Stimulated activated naive B cell treated with anti-CD40 and anti-IgM and Interleukin-4, amounts not matched to agents 10 μg/mL and 1 μg/mL and 100 μg/mL, for 72 hours (primary cell): ENCODE measurements at regions not wholly inside any gene's neighbourhood (a gene's known extent, or its start where the extent isn't known, plus 50 kb on each side); places are given as distances from the start of the nearest gene placed in this dataset.

Experiments used
- ATAC-seq, 2 donors: fragments of 150-1000 bp; cut with Tn5 transposase; replicated peaks; 2 replicates each; pipeline ENCODE4 v1.10.0; 2021; ENCODE audit warnings: moderate library complexity in 1 of 2
- DNase-seq: peaks from one replicate; pipeline ENCODE4 v3.0.0; 2021
- H3K27ac Mint-ChIP-seq: one replicate; pipeline ENCODE4 v1.8.0; 2022; ENCODE audit warnings: mild to moderate bottlenecking, mixed read lengths
- H3K27me3 Mint-ChIP-seq, 2 donors: one replicate each; pipeline ENCODE4 v1.8.0; 2022; ENCODE audit warnings: mixed read lengths in 2 of 2
- H3K36me3 Mint-ChIP-seq, 2 donors: one replicate each; pipeline ENCODE4 v1.8.0; 2022; ENCODE audit warnings: mixed read lengths in 2 of 2, mild to moderate bottlenecking in 1 of 2
- H3K4me1 Mint-ChIP-seq, 2 donors: one replicate each; pipeline ENCODE4 v1.8.0; 2022; ENCODE audit warnings: mixed read lengths in 2 of 2, mild to moderate bottlenecking in 1 of 2
- H3K4me3 Mint-ChIP-seq, 2 donors: one replicate each; pipeline ENCODE4 v1.8.0; 2022; ENCODE audit warnings: mild to moderate bottlenecking in 2 of 2, mixed read lengths in 2 of 2, moderate library complexity in 1 of 2
- H3K9me3 Mint-ChIP-seq, 2 donors: one replicate each; pipeline ENCODE4 v1.8.0; 2022; ENCODE audit warnings: mixed read lengths in 2 of 2, mild to moderate bottlenecking in 1 of 2

DNA sequence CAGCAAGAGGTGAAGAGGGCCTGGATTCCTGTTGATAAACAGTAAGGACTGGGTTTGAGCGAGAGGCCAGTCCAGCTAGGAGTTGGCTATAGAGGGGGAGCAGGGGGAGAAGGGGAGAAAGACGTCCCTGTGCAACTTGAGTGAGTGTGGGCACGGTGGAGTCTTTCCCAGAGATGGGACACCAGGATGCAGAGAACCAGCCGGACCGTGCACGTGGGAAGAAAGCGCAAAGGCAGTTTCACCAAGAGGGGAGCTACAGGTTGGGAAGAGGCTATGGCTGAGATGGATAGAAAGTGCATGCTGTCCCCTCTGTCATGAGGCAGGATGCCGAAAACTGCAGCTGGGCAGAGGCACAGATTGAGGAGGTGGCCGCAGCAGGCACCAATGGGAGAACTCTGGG is 96.0 kb upstream of the TLE3 start:
- H3K27me3 Mint-ChIP-seq: peaks cover 26 to 60% of the 10 kb centered on the region in 2 donors
- peaks cover 20 to 22% of the 10 kb centered on the region in 2 donors for H3K4me1 Mint-ChIP-seq
- no peak for ATAC-seq
- no peak overlapping the region for H3K27ac Mint-ChIP-seq
- no peak overlapping the region for H3K4me3 Mint-ChIP-seq
- no peak for DNase-seq
- peaks cover 5 to 6% of the 10 kb centered on the region in 2 donors for H3K9me3 Mint-ChIP-seq
- peaks cover 3 to 4% of the 10 kb centered on the region in 2 donors for H3K36me3 Mint-ChIP-seq

DNA sequence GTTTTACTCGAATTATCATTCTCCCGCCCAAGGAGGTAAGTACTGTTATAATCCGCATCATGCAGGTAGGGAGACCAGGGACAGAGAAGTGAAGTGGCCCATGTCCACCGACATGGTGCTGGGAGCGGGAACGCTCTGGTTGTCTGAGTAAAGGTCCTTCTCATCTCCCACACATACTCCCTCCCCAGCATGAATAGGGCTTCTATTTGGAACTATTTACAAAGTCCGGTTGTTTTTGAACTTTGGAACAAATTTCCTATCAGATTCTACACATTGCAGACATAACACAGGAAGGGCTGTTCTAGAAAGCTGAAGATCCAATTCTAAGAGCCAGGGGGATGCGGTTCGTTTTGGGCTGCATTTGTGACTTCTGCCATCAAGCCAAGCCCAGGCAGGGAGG is 94.8 kb upstream of the TLE3 start:
- DNase-seq: no peak
- H3K9me3 Mint-ChIP-seq: peaks cover 5 to 6% of the 10 kb centered on the region in 2 donors
- peaks cover 26 to 64% of the 10 kb centered on the region in 2 donors for H3K27me3 Mint-ChIP-seq
- H3K4me1 Mint-ChIP-seq: peaks cover 9 to 13% of the 10 kb centered on the region in 2 donors
- no peak overlapping the region for H3K27ac Mint-ChIP-seq
- no peak overlapping the region for H3K4me3 Mint-ChIP-seq
- no peak for ATAC-seq
- H3K36me3 Mint-ChIP-seq: peaks cover 3 to 4% of the 10 kb centered on the region in 2 donors

DNA sequence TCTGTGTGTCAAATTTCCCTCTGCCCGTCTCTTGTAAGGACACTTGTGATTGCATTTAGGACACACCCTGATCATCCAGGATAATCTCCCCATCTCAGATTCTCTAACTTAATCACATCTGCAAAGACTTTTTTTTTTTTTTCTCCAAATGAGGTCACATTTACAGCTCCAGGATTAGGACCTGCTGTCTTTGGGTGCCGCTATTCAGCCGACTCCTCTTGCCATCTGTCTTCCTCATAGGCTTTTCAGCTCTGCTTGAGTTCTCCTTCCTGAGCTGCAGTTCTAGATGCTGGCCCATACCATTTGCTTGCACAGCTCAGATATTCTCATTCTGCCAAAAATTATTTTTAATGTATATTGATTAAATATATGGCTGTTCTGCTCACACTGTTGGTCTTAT is 94.3 kb upstream of the TLE3 start:
- DNase-seq (no peak), ATAC-seq (no peak)
- no peak overlapping the region for H3K27ac Mint-ChIP-seq
- H3K4me3 Mint-ChIP-seq: no peak overlapping the region
- peaks cover 5 to 10% of the 10 kb centered on the region in 2 donors for H3K4me1 Mint-ChIP-seq
- H3K27me3 Mint-ChIP-seq: peaks cover 25 to 61% of the 10 kb centered on the region in 2 donors
- peaks cover 3 to 4% of the 10 kb centered on the region in 2 donors for H3K36me3 Mint-ChIP-seq
- H3K9me3 Mint-ChIP-seq: peaks cover 5 to 6% of the 10 kb centered on the region in 2 donors

DNA sequence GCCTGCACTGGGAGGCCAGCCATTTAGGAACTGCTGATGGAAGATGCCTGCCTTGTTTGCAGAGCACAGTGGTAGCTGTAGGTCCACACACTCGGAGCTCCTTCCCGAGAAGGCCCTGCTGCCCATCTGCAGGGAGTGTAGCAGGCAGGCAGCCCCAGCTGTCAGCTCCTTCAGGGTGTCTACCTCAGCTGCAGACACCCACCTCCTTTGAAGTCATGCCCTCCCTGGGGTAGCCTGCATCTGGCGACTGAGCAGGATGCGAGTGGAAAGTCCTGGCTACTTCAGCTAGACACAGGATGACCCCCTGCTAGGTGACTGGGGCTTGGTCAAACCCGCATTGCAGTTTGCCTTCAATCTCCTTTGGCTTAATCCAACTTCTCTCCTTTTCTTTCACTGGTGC is 93.2 kb upstream of the TLE3 start:
- H3K36me3 Mint-ChIP-seq: peaks cover 3 to 4% of the 10 kb centered on the region in 2 donors
- H3K4me1 Mint-ChIP-seq: peaks cover 0 to 12% of the 10 kb centered on the region in 2 donors
- no peak overlapping the region for H3K4me3 Mint-ChIP-seq
- DNase-seq: no peak
- peaks cover 5 to 6% of the 10 kb centered on the region in 2 donors for H3K9me3 Mint-ChIP-seq
- ATAC-seq: no peak
- no peak overlapping the region for H3K27ac Mint-ChIP-seq
- peaks cover 32 to 58% of the 10 kb centered on the region in 2 donors for H3K27me3 Mint-ChIP-seq

DNA sequence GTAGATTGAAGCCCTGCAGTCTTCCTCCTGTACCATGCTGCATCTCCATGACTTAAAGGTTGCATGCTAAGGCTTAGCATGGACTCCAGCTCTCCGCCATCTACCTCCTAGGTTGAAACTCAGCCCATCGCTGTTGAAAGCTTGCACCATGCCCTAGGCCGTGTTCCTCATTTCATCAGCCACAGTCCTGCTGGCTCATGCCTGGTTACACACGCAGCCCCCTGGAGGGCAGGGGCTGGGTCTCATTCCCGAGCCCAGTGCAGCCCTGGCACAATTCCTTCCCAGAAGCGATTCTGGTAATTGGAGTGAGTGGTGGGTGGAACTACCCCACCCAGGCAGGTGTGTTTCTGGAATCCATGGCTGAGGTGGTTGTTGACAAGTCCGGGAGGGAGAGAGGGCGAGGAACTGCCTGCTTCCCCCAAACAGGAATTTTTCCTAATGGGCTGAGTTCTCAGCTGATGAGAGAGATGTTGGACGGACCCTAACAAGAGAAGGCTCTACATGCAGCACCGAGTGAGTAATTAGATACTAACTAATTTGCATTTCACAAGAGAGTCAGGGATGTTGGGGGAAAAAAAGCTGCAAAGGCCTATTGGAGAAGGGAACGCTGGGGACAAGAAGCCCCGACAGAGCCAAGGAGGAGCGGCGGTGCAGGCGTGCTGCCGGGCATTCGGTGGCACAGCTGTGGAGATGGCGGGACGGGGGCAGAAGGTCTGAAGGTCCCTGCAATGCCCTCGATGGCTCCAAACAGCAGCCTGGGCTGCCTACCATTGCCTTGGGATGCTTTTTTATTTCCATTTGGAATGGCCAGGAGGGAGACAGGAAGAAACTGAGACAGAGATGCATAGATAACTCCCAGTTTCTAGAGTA is 92.3 kb upstream of the TLE3 start:
- ATAC-seq (no peak), DNase-seq (no peak)
- no peak overlapping the region for H3K4me3 Mint-ChIP-seq
- H3K9me3 Mint-ChIP-seq: peaks cover 5 to 6% of the 10 kb centered on the region in 2 donors
- no peak overlapping the region for H3K27ac Mint-ChIP-seq
- peaks cover 0 to 7% of the 10 kb centered on the region in 2 donors for H3K4me1 Mint-ChIP-seq
- H3K27me3 Mint-ChIP-seq: peaks cover 37 to 51% of the 10 kb centered on the region in 2 donors
- peaks cover 3 to 4% of the 10 kb centered on the region in 2 donors for H3K36me3 Mint-ChIP-seq

DNA sequence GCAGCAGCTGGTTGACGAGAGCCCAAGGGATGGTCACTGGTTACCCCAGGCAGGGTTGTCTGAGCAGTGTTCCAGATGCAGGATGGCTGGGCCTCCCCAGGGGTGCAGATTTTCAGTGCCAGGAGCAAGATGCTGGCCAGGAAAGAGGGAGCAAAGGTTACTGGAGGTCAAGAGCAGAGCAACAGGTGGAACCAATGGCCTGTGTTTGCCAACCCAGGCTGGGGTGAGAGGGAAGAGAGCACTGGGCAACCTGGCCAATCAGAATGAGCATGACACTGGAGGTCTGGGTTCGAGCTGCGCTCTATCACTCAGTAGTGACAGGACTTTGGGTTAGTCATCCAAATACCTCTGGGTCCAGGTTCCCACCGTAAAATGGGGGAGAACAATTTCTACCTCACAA is 90.6 kb upstream of the TLE3 start:
- H3K36me3 Mint-ChIP-seq: peaks cover 3 to 4% of the 10 kb centered on the region in 2 donors
- no peak overlapping the region for H3K4me3 Mint-ChIP-seq
- H3K9me3 Mint-ChIP-seq: peaks cover 5 to 6% of the 10 kb centered on the region in 2 donors
- H3K4me1 Mint-ChIP-seq: peaks cover 5 to 7% of the 10 kb centered on the region in 2 donors
- no peak overlapping the region for H3K27ac Mint-ChIP-seq
- ATAC-seq: no peak
- peaks cover 26 to 36% of the 10 kb centered on the region in 2 donors for H3K27me3 Mint-ChIP-seq
- DNase-seq: no peak

DNA sequence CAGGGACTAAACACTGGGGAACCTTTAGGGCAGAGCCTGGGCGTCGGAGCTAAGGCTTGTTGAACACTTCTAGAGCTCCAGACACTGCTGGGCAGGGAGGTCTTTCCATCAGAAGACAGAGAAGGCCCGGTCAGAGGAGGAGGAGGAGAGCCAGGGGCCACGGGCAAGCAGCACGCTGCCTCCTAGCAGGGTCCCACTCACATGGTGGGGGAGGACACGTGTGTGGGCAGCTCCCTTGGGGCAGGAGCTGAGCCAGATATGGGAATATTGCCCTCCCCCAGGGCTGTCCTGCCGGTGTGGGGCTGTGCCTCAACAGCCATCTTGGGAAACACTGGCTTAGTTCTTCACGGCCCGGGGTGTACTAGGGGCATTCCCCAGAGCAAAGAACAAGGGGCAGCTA is 89.6 kb upstream of the TLE3 start:
- H3K9me3 Mint-ChIP-seq: peaks cover 5 to 6% of the 10 kb centered on the region in 2 donors
- ATAC-seq (no peak), DNase-seq (no peak)
- peaks cover 5 to 7% of the 10 kb centered on the region in 2 donors for H3K4me1 Mint-ChIP-seq
- H3K36me3 Mint-ChIP-seq: peaks cover 3 to 4% of the 10 kb centered on the region in 2 donors
- H3K27me3 Mint-ChIP-seq: peaks cover 30 to 33% of the 10 kb centered on the region in 2 donors
- no peak overlapping the region for H3K4me3 Mint-ChIP-seq
- H3K27ac Mint-ChIP-seq: no peak overlapping the region

DNA sequence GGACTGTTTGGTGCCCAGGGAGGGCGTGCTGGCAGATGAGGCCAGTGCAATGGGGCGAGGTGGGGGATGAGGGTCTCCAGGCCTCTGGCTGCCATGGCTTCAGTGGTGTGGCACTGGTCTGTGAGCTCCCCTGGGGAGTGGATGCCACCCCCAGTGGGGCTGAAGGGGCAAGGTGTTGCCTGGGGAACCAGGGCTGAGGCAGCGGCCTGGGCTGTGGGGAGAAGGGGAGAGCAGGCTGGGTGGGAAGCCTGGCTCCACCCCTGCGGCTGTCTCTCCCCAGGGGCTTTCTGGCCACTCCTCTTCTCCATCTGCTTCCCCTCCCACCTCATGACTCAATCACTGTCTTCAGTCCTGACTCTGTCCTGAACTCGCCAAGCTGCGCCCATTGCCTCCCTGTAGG is 88.4 kb upstream of the TLE3 start:
- H3K4me3 Mint-ChIP-seq: no peak overlapping the region
- H3K27ac Mint-ChIP-seq: no peak overlapping the region
- H3K27me3 Mint-ChIP-seq: peaks cover 32 to 39% of the 10 kb centered on the region in 2 donors
- DNase-seq: no peak
- H3K9me3 Mint-ChIP-seq: peaks cover 0 to under 1% of the 10 kb centered on the region in 2 donors
- no peaks in the 10 kb centered on the region for H3K36me3 Mint-ChIP-seq
- peaks cover 5 to 7% of the 10 kb centered on the region in 2 donors for H3K4me1 Mint-ChIP-seq
- peak in 1 of 2 donors; percentile 36 for ATAC-seq

DNA sequence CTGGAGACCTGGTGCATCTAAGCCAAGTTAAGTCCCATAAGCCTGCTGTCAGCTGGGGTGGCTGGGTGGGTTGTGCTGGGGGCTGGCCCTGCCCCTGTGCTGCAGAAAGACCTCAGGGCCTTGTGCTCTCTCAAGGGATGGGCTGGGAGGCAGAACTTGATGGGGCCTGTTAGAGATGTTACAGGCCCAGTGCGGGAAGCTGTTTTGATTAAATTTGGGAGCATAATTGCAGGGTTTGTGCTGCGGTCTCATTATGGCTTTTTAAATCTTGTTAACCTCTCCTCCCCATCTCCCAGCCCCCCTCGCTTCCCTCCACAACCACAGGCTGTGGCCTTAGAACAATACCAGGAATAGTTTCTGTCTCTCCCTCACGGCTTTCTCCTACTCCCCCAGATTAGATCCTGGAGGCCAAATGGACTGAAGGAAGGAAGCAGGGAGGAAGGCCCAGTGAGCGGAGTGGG is 87.6 kb upstream of the TLE3 start:
- no peak overlapping the region for H3K4me3 Mint-ChIP-seq
- DNase-seq (no peak), ATAC-seq (no peak)
- no peaks in the 10 kb centered on the region for H3K36me3 Mint-ChIP-seq
- peaks cover 5 to 7% of the 10 kb centered on the region in 2 donors for H3K4me1 Mint-ChIP-seq
- no peaks in the 10 kb centered on the region for H3K9me3 Mint-ChIP-seq
- H3K27ac Mint-ChIP-seq: no peak overlapping the region
- H3K27me3 Mint-ChIP-seq: peaks cover 37 to 43% of the 10 kb centered on the region in 2 donors

DNA sequence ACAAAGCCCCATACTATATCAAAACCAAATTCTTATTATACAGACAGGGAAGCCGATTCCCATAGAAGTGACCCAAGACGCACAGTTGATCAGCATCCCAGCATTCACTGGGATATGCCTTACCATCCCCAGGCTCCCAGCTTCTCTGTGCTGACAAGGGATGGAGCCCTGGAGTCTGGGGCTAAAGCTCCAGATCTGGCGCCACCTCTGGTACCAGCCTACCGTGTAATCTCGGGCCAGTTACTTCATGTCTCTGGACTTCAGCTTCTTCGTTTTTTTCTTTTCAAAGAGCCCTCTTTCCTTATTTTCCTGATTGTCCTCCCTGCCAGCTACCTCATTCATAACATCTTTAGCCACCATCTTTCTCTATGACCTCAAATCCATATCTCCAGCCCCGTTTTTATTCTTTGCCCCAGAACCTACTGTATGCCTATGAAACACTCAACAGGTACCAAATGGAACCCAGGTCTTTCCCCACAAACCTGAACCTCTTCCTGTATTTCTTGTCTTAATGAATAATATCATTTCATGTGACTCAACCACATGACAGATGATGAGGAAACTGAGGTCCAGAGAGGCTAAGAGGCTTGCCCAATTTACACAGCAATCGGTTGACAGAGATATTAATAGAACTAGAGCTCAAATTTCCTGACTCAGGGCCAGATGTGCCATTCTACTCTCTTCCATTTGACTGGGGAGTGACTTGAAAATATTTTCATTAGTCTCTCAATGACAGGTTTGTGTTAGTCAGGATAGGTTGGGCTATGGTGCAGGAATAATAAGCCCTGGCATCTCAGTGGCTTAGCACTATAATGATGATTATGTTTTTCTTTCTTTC is 85.4 kb upstream of the TLE3 start:
- Mint-ChIP-seq H3K4me1 (peaks cover 5 to 7% of the 10 kb centered on the region in 2 donors), H3K36me3 (peaks cover 0 to 3% of the 10 kb centered on the region in 2 donors), H3K27ac (no peak overlapping the region), H3K9me3 (peaks cover 0 to 3% of the 10 kb centered on the region in 2 donors), H3K4me3 (no peak overlapping the region), H3K27me3 (peaks cover 36 to 48% of the 10 kb centered on the region in 2 donors)
- DNase-seq: no peak
- ATAC-seq: no peak

DNA sequence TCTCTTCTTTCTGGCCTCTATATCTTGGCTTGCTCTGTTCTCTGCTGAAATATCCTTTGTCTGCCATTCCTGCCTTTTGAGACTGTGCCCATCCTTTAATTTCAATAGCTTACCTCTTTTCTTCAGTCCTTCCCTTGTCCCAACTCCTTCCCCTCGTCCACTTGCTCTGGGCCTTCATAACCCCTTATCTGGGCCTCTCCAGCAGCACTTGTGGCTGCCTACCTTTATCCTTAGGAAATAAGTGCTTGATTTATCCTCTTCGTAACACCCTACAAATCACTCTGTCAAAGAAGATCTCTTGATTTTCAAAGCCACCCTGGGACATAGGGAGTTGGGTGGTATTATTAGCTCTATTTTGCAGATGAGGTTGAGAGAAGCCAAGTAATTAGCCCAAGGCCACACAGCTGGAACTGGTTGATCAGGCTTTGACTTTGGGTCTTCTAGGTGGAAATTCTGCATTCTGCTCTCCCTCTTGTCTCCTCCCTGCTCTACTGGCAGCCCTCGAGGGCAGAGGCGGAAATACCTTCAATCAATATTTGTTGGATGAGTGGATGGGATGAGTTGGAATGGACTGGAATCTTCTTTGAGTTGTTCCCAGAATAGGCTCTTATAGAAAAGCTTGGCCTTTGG is 84.0 kb upstream of the TLE3 start:
- Mint-ChIP-seq H3K4me1 (peaks cover 5% of the 10 kb centered on the region in 2 donors), H3K27ac (no peak overlapping the region)
- ATAC-seq: no peak

DNA sequence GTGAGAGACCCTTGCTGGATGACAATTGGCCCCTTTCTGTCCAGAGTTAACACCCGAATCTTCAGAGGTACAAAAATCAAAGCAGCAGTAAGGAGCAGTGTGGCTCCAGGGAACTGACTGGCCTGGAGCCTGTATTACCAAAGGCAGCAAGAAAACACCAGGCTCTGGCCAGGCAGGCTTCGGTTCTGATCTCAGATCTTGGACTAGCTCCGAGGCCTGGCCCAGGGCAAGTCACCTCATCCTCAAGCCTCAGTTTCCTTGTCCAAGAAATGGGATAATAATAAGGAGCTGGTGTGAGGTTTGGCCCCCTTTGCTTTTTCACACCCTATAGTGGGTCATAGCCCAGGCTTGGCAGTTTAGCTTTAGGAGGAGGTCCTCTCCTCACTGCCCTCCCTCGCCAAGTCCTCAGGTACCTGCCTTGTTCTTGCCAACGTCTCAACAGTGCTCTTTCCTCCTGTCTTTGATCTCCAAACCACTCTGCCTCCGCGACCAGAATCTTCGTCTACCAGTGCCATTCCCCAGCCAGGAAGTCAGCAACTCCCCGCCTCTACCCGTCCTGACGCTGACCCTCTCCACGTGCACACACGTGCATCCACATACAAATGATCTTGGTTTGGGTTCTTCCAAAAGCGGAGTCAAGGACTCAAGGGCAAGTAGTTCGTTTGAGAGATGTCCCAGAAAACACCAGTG is 82.6 kb upstream of the TLE3 start:
- DNase-seq: no peak
- Mint-ChIP-seq H3K36me3 (peaks cover 0 to 3% of the 10 kb centered on the region in 2 donors), H3K27ac (no peak overlapping the region), H3K4me1 (peaks cover 0 to 5% of the 10 kb centered on the region in 2 donors), H3K9me3 (peaks cover 0 to 3% of the 10 kb centered on the region in 2 donors), H3K4me3 (no peak overlapping the region), H3K27me3 (peaks cover 19 to 34% of the 10 kb centered on the region in 2 donors)
- no peak for ATAC-seq

More for the DNA sequence above, 84.0 kb upstream of the TLE3 start:
- no peak for DNase-seq
- peaks cover 0 to 3% of the 10 kb centered on the region in 2 donors for H3K9me3 Mint-ChIP-seq
- peaks cover 30 to 38% of the 10 kb centered on the region in 2 donors for H3K27me3 Mint-ChIP-seq
- peaks cover 0 to 3% of the 10 kb centered on the region in 2 donors for H3K36me3 Mint-ChIP-seq
- H3K4me3 Mint-ChIP-seq: no peak overlapping the region

DNA sequence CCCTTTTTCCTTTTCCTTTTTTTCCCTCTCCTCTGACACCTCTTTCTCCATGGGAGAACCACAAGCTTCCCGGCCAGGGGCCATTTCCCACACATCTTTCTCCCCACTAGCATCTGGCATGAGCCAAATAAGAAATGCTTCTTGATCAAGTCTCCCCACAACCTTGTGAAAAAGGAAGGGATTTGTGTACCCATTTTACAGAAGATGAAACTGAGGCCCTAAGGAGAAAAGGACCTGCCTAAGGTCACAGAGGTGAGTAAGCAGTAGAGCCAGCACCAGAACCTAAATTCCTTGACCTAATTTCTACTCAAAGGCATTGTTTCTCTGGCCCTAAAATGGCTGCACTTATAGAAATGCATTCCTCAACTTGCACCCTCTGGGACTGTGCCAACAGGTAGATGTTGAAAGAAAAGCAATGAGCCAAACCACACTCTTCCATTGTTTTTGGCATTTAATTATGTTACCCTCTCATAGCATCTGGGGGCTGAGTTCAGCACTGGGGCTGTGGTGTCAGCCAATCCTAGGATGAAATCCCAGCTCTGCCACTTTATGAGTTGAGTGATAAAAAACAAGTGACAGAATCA is 81.7 kb upstream of the TLE3 start:
- H3K4me1 Mint-ChIP-seq: peaks cover 0 to 5% of the 10 kb centered on the region in 2 donors
- H3K27me3 Mint-ChIP-seq: peaks cover 19 to 34% of the 10 kb centered on the region in 2 donors
- H3K9me3 Mint-ChIP-seq: peaks cover 0 to 3% of the 10 kb centered on the region in 2 donors
- peaks cover 0 to 3% of the 10 kb centered on the region in 2 donors for H3K36me3 Mint-ChIP-seq
- H3K27ac Mint-ChIP-seq: no peak overlapping the region
- H3K4me3 Mint-ChIP-seq: no peak overlapping the region
- DNase-seq: no peak
- ATAC-seq: no peak
